ENCODE measurements at regions not wholly inside any gene's neighbourhood (a gene's known extent, or its start where the extent isn't known, plus 50 kb on each side); places are given as distances from the start of the nearest gene placed in this dataset.
A peak's percentile ranks its signal among the peaks of the same experiment; 100 is the strongest.

- Mint-ChIP-seq H3K9me3 (ENCODE audit: unreplicated experiment) (no peaks in the 10 kb centered on the region), H3K4me3 (ENCODE audit: unreplicated experiment) (no peak overlapping the region), H3K27ac (ENCODE audit: low read depth, unreplicated experiment) (no peak overlapping the region), H3K4me1 (ENCODE audit: insufficient read depth, unreplicated experiment) (peaks cover 19% of the 10 kb centered on the region), H3K36me3 (ENCODE audit: insufficient read depth, unreplicated experiment) (no peaks in the 10 kb centered on the region), H3K27me3 (ENCODE audit: insufficient read depth, unreplicated experiment) (no peaks in the 10 kb centered on the region)
- DNase-seq (ENCODE audit: unreplicated experiment) = no peak
- CTCF ChIA-PET = interaction anchor here (0.7 to 1.0 kb wide), 2 partner anchors 84 to 113 kb away, joined by 3 read pairs; no protein-coding TSS in a partner anchor
- intact Hi-C loops (cut with micrococcal nuclease) = no loop called here
- POLR2A ChIA-PET = no interaction called here
- no TSS peak for BruUV-seq (replicated peaks)
- no peak for TF ChIP-seq CTCF (IDR thresholded peaks at IDR 0.05; ENCODE audit: unreplicated experiment)
Measured at GRCh38 chr7:121480566-121481335, 84.6 kb upstream of the FAM3C start.

- H3K9me3 Mint-ChIP-seq (ENCODE audit: unreplicated experiment) = no peaks in the 10 kb centered on the region
- no peak overlapping the region for H3K27ac Mint-ChIP-seq (ENCODE audit: low read depth, unreplicated experiment)
- no peaks in the 10 kb centered on the region for H3K27me3 Mint-ChIP-seq (ENCODE audit: insufficient read depth, unreplicated experiment)
- H3K4me3 Mint-ChIP-seq (ENCODE audit: unreplicated experiment) = no peak overlapping the region
- TF ChIP-seq CTCF (IDR thresholded peaks at IDR 0.05; ENCODE audit: unreplicated experiment) = no peak
- H3K4me1 Mint-ChIP-seq (ENCODE audit: insufficient read depth, unreplicated experiment) = peaks cover 12% of the 10 kb centered on the region
- BruUV-seq (replicated peaks) = no TSS peak
- peak; percentile 5 for DNase-seq (ENCODE audit: unreplicated experiment)
- no peaks in the 10 kb centered on the region for H3K36me3 Mint-ChIP-seq (ENCODE audit: insufficient read depth, unreplicated experiment)
- ChIA-PET POLR2A (no interaction called here), CTCF (interaction anchor here (0.7 kb wide), 2 partner anchors 68 to 112 kb away, joined by 3 read pairs; no protein-coding TSS in a partner anchor)
- intact Hi-C loops (cut with micrococcal nuclease) = no loop called here
Measured at GRCh38 chr7:121480058-121480457, 84.0 kb upstream of the FAM3C start.

DNA sequence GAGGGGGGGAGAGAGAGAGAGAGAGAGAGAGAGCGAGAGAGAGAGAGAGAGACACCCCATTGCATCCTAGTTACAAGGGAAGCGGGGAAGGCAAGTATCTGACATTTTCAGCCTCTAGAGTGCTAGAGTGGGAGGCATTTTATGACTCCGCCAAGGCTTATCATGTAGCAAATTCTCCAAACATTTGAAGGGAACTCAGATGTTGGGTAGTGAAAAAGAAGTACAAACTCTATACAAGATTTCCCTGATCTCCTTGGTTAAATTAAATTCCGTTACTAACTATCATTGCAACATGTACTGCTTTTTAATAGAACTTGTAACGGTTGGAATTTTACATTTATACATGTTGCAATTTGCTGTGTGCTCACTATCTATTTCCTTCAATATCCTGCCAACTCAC lies 83.4 kb upstream of the FAM3C start:
- H3K9me3 Mint-ChIP-seq (ENCODE audit: unreplicated experiment) = no peaks in the 10 kb centered on the region
- no peak for TF ChIP-seq CTCF (IDR thresholded peaks at IDR 0.05; ENCODE audit: unreplicated experiment)
- no peaks in the 10 kb centered on the region for H3K27me3 Mint-ChIP-seq (ENCODE audit: insufficient read depth, unreplicated experiment)
- ChIA-PET CTCF (interaction anchor here (0.7 kb wide), 1 partner anchor 69 kb away, joined by 3 read pairs; no protein-coding TSS in a partner anchor), POLR2A (no interaction called here)
- no peaks in the 10 kb centered on the region for H3K36me3 Mint-ChIP-seq (ENCODE audit: insufficient read depth, unreplicated experiment)
- DNase-seq (ENCODE audit: unreplicated experiment) = no peak
- no peak overlapping the region for H3K4me3 Mint-ChIP-seq (ENCODE audit: unreplicated experiment)
- intact Hi-C loops (cut with micrococcal nuclease) = no loop called here
- peaks cover 9% of the 10 kb centered on the region for H3K4me1 Mint-ChIP-seq (ENCODE audit: insufficient read depth, unreplicated experiment)
- H3K27ac Mint-ChIP-seq (ENCODE audit: low read depth, unreplicated experiment) = no peak overlapping the region
- BruUV-seq (replicated peaks) = no TSS peak

DNA sequence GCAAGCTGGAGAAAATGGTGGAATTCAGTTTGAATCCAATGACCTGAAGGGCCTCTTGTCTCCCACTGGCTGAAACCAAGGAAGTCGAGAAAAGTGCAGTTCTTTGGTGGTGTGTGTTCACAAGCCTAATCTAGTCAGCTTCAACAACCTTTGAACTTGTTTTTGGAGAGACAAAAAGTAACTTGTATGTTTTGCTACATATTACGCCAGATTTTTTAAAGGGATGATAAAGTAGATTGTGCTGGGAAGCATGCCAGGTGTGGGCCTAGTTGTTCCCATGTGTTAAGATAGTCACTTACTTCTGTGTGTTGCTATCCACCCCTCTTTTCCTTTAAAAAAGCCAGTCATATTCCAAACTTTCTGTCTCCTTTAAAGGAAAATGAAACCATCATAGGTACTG lies 79.7 kb upstream of the FAM3C start:
- no peaks in the 10 kb centered on the region for H3K4me1 Mint-ChIP-seq (ENCODE audit: insufficient read depth, unreplicated experiment)
- H3K36me3 Mint-ChIP-seq (ENCODE audit: insufficient read depth, unreplicated experiment) = no peaks in the 10 kb centered on the region
- no peak for DNase-seq (ENCODE audit: unreplicated experiment)
- no peaks in the 10 kb centered on the region for H3K27me3 Mint-ChIP-seq (ENCODE audit: insufficient read depth, unreplicated experiment)
- no TSS peak for BruUV-seq (replicated peaks)
- no peak overlapping the region for H3K4me3 Mint-ChIP-seq (ENCODE audit: unreplicated experiment)
- ChIA-PET POLR2A (no interaction called here), CTCF (no interaction called here)
- H3K27ac Mint-ChIP-seq (ENCODE audit: low read depth, unreplicated experiment) = no peak overlapping the region
- TF ChIP-seq CTCF (IDR thresholded peaks at IDR 0.05; ENCODE audit: unreplicated experiment) = no peak
- H3K9me3 Mint-ChIP-seq (ENCODE audit: unreplicated experiment) = no peaks in the 10 kb centered on the region
- intact Hi-C loops (cut with micrococcal nuclease) = no loop called here
